ENCODE measurements at regions not wholly inside any gene's neighbourhood (a gene's known extent, or its start where the extent isn't known, plus 50 kb on each side); places are given as distances from the start of the nearest gene placed in this dataset.
A peak's percentile ranks its signal among the peaks of the same experiment; 100 is the strongest.

DNA sequence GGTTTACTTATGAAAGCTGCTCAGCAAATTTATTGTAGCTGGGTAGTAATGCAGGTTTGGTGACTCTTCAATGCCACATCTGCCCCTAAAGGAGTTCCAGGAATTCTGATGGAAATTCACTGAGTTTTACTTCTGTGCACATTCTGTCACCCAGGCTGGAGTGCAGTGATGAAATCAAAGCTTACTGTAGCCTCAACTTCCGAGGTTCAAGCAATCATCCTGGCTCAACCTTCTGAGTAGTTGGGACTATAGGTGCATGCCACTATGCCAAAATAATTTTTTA, 150.6 kb upstream of the RUNX1 start (continued):
- TF ChIP-seq ZFP3 (CRISPR knock-in tag; IDR thresholded peaks at IDR 0.05) (no peak), PATZ1 (CRISPR knock-in tag; IDR thresholded peaks at IDR 0.05; ENCODE audit: borderline replicate concordance) (no peak)

DNA sequence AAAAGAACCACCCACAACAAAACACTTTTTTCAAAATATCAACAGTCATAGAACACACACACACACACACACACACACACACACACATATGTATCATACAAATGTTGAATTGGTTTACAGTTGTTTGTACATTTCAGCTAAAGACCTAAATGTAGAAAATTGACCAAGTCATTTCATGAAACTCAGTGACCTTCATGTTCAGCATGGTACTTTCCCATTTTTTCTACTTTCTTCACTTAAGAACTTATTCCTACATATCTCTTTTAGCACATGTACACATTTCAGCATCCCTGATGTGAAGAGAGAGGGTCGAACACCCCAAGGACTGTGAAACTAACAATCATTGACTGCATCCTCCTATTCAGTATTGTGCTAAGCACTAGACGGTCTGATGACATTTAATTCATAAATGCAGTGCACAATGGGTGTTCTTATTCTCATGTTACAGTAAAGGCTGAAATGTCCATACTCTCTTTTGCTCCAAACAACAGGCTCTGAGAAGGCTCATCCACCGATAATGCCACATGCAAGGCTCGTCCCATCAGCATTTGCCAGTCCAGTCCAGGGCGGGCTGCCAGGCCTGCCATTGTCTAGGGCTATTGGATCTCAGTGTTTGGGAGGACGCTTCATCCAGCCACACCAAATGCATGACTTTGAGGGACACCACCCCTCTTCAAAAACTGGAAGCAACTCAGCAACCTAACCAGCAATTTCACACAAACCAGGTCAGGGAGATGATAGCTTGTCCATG, 150.1 kb upstream of the RUNX1 start:
- TF ChIP-seq ZNF8 (CRISPR knock-in tag; IDR thresholded peaks at IDR 0.05) (no peak), GLIS3 (CRISPR knock-in tag; IDR thresholded peaks at IDR 0.05) (no peak), ZNF70 (CRISPR knock-in tag; IDR thresholded peaks at IDR 0.05) (no peak), ISL1 (CRISPR knock-in tag; IDR thresholded peaks at IDR 0.05) (no peak), ZNF565 (CRISPR knock-in tag; conservative IDR thresholded peaks at IDR 0.05; ENCODE audit: low read depth) (no peak), OSR1 (CRISPR knock-in tag; IDR thresholded peaks at IDR 0.05) (no peak), BACH2 (CRISPR knock-in tag; IDR thresholded peaks at IDR 0.05; ENCODE audit: borderline replicate concordance) (no peak), PATZ1 (CRISPR knock-in tag; IDR thresholded peaks at IDR 0.05; ENCODE audit: borderline replicate concordance) (no peak), POU6F1 (CRISPR knock-in tag; IDR thresholded peaks at IDR 0.05; ENCODE audit: borderline replicate concordance, low read depth) (no peak), CSRNP3 (CRISPR knock-in tag; IDR thresholded peaks at IDR 0.05) (no peak), RARB (CRISPR knock-in tag; IDR thresholded peaks at IDR 0.05) (no peak), SNAI2 (CRISPR knock-in tag; IDR thresholded peaks at IDR 0.05) (no peak)
- ATAC-seq = no peak

- ATAC-seq = no peak
- TF ChIP-seq ZFP3 (CRISPR knock-in tag; IDR thresholded peaks at IDR 0.05) = no peak
- no peak for TF ChIP-seq TSHZ2 (CRISPR knock-in tag; IDR thresholded peaks at IDR 0.05)
- TF ChIP-seq PATZ1 (CRISPR knock-in tag; IDR thresholded peaks at IDR 0.05; ENCODE audit: borderline replicate concordance) = no peak
Observed at GRCh38 chr21:35198565-35198964, 149.5 kb upstream of the RUNX1 start.

DNA sequence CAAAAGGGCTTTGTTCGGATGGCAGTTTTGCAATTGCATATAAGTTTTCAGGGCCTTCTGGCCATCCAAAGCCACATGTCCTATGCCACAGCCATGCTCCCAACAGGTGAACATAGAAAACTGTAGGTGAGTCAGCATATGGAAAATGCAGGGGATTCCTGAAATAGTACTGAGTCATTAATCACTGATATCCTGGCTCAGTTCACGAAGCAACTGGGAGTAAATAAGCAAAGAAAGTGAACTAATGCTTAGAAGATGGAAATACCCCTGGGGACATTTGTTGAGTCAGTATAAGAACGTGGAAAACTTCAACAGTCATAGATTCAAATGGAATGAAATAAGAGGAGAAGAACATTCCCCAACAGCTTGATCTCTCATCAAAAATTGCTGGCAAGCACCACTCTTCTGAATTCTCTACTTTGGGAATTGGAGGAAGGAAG, 148.9 kb upstream of the RUNX1 start:
- peak; percentile 49; the same call in 2 of the 3 replicates for ATAC-seq
- TF ChIP-seq PATZ1 (CRISPR knock-in tag; IDR thresholded peaks at IDR 0.05; ENCODE audit: borderline replicate concordance) = no peak
- no peak for TF ChIP-seq SNAI2 (CRISPR knock-in tag; IDR thresholded peaks at IDR 0.05)
- no peak for TF ChIP-seq ISL1 (CRISPR knock-in tag; IDR thresholded peaks at IDR 0.05)
- TF ChIP-seq POU6F1 (CRISPR knock-in tag; IDR thresholded peaks at IDR 0.05; ENCODE audit: borderline replicate concordance, low read depth) = no peak
- no peak for TF ChIP-seq ZFP3 (CRISPR knock-in tag; IDR thresholded peaks at IDR 0.05)

Measured in SK-N-SH treated with all-trans-retinoic acid at 6 μM for 48 hours (cell line).